GM21737 (cell line): ENCODE measurements at regions not wholly inside any gene's neighbourhood (a gene's known extent, or its start where the extent isn't known, plus 50 kb on each side); places are given as distances from the start of the nearest gene placed in this dataset.
"Not testable (repeated sequence)": the region's sequence is repeated elsewhere in the genome, so short reads cannot be mapped to it uniquely, and the experiment has no call there.

Experiments
- ATAC-seq: cut with Tn5 transposase; IDR thresholded peaks from one replicate; pipeline ENCODE4 v1.9.1; 2021; ENCODE audit warnings: mild to moderate bottlenecking, moderate library complexity; ENCODE audit not compliant: unreplicated experiment

DNA sequence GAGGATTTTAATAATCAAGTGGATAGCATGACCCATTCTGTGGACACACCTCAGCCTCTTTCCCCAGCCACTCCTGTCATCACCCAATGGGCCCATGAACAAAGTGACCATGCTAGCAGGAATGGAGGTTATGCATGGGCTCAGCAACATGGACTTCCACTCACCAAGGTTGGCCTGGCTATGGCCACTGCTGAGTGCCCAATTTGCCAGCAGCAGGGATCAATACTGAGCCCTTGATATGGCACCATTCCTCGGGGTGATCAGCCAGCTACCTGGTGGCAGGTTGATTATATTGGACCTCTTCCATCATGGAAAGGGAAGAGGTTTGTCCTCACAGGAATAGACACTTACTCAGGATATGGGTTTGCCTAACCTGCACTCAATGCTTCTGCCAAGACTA is 173.9 kb upstream of the C1orf87 start:
- ATAC-seq = not testable (repeated sequence)

DNA sequence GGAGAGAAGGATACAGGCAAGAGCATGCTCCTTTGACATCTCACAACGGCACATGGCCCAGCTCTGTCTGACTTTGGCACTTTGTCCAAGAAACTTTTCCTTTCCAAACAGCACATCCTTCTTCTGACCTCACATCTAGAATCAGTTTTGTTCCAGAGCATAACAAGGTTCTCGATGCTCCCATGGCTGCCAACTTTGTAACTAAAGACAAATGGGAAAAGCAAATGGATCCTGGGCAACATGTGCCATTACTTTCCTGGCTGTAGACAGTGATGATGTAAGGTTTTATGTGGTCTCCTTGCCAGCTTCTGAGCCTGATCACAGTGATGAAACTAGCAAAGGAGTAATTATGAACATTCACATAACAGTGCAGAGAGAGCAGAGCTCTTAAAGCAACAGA is 171.8 kb upstream of the C1orf87 start:
- ATAC-seq = no peak

DNA sequence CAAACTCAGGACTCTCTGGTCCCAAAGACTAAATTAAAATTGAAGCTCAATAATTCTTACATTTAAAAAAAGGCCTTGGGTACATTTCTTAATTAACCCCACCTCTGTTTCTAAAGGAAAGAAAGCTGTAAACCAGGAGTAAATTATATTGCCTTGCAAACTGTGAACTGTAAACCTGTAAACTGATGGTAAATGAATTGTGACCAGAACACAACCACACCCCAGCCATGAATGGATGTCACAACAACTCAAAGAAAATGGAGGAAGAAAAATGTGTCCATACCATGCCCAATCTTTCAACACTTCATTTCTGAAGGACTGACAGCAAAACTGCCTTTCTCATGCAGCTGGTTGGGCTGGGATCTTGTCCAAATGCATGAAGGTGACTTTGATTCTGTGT is 171.3 kb upstream of the C1orf87 start:
- ATAC-seq = no peak

DNA sequence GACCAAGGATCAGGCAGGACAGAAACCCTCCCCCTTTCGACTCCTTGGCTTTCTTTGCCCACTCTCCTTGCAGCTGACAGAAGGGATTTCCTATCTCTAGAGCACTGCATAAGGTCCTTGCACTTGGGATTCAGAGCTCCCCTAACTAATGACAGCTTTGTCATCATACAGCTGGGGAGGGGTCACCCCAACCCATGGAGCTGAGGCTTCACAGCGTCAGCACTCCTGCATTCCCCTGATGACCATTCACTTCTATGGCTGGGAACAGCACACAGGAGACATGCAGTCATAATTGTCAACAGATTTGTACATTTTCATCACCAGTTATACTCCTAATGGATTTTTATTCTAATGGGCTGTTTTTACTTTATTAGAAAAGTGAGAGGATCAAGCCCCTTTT is 161.7 kb upstream of the C1orf87 start:
- ATAC-seq = no peak

DNA sequence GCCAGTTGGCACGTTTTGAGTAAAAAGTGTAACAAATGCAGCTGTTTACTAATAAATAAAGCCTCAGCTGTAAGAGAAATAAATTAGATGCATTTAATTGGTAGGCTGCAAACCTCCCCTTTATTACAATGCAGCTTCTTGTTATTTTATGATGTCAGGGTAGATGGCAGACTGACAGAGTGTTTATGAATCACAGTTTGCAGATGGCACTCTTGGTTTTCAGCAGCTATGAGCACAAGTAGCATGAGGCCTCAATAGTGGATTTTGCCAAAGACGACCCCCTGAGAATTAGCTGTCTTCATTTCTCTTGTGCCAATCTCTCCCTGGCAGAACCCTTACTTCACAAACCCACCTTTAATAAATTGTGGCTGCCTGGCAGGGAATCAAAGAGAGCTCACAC is 161.2 kb upstream of the C1orf87 start:
- ATAC-seq = no peak

DNA sequence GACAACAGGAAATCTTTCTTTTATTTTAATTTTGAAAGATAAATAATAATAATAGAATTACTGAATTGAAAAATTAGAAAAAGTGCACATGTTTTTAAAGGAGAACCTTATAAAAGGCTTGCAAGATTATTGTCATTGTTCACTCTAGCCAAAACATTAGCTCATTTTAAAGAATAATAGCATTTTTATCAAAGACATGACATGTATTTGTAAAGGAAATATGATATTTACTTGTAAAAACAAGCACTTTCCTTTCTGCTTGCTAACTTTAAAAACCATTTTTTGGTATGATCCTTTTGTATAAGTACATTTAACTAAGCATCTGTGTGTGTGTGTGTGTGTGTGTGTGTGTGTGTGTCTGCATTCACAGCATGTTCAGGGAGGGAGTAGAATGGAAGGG is 156.3 kb upstream of the C1orf87 start:
- ATAC-seq = no peak

DNA sequence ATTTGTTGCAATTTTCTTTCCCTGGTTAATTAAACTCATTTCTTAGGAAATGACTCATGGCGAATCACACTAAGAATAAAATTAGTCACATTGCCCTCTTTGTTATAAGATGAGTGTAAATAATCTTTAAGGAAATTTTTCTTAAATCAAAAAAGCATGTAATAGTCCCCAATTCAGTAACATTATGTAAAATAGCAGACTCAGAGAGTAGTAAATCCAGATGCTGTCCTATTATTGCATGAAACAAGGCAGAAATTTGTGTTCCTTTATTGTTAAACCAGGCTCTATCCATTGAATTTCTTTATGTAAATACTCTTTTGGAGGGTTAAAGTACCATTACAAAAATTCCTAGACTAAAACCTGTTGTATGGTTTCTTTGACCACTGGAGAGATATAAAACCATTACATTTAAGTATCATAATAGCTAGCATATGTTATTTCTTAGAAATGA is 154.5 kb upstream of the C1orf87 start:
- no peak for ATAC-seq

DNA sequence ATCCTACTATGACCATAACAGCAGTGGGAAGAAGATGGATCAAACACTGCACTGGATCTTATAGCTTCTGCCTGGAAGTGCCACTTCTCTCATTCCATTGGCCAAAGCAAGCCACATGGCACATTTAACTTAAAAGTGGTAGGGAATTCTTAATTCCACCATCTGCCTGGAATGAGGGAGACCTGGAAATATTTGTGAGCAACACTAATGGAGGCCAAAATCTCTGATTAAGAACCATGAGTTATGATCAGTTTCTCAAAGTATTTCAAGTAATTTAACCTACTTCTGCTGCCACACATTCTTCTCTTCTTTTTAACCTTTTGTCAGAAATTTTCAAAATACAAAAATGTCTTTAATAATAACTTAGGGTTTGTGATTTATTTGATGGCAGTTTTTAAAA is 154.0 kb upstream of the C1orf87 start:
- no peak for ATAC-seq

DNA sequence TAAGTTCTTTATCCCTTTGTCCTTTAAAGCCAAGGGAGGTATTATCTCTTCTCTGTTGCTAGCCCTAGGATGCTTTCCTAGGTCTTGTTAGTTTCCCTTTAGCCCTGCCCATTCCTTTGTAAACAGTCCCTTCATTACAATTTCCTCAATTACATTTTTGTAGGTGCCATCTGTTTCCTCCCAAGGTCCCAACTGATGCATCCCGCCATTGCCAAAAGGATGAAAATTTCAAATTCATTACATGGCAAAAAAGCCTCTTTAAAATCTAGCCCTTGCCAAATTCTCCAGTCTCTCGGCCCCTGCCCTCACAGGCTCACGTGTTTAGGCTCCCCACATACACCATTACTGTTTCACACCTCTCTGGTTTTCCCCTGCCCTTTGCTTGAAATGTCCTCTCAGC is 151.9 kb upstream of the C1orf87 start:
- ATAC-seq = no peak

DNA sequence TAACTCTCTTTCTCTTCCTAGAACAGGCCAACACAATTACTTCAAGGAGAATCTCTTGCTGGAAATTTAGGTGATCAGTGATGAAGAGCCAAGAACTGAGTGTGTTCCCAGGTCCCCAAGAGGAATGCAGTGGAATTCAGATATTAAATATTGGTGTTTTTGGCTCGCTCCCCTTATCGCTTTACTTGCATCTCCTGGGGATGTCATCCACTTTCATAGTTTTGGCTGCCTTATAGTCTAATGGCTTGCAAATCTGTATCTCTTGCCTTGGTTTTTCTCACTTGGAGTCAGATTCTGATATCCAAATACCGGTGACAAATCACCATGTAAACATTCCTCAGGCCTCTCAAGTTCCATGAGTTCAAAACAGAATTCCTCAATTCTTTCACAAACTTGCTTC is 151.0 kb upstream of the C1orf87 start:
- ATAC-seq = no peak

DNA sequence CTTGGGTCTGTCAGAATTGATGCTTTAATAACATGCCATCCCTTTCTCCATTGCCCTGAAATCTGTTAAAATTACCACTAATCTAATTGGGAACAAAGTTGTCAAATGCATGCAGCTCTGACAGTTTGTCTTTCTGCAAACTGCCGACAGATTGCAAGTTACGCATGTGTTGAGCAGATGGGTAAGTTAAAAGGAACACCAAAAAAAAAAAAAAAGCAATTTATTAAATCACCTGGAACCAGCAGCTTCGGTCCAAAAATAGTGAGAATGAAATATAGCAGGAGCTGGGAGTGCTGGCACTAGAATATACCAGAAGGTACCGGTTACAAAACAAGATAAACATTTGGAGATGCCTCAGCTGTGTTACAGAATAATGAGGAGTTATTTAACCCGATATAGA is 149.6 kb upstream of the C1orf87 start:
- no peak for ATAC-seq

DNA sequence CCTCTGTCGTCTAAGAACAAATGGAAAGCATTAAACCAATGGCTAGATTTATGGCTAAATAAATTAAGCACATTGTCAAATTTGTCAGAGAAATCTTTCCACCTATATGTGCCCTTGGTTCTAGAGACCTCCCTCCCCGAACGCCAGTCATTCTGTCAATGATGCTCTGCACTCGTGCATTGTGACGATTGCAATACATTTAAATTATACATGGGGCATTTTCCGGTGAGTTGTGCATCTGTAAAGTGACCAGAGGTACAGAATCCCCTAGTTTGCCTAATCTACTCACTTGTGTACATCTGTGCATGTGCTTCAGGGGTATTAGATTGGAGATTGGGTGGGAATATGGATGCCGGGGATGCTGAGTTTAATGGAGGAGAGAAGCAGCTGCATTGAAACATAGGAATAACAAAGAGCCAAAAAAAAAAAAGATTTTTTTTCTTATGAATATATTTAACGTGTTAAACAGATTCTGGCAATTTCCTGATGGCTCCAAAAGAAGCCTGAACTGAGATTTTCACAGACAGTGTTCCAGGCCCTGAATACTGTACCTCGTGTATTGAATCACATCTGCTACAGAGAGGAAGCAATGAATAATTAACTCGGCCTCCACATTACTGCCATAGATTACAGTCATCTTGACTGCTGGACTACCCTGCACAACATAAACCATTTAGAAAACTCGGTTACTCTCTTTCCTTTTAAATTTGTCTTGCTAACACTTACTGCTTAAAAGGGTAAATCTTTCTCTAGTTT is 149.0 kb upstream of the C1orf87 start:
- ATAC-seq = no peak

DNA sequence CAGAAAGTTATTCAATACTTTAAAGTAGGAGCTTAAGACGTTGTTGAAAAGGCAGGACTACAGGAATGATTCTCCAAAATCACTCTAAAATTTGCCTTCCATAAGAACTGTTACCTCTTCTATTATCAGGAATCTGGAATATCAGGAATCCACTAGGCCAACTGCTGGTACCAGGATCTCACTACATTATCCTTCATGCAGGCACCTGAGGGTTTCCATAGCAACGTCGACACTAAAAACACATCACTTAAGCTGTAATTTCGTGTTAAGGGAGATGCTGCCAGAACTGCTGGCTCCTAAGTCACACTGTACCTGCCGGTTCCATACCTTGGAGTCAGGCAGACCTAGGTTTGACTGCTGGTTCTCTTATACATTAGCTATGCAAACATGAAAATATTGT is 139.7 kb upstream of the C1orf87 start:
- ATAC-seq = no peak

DNA sequence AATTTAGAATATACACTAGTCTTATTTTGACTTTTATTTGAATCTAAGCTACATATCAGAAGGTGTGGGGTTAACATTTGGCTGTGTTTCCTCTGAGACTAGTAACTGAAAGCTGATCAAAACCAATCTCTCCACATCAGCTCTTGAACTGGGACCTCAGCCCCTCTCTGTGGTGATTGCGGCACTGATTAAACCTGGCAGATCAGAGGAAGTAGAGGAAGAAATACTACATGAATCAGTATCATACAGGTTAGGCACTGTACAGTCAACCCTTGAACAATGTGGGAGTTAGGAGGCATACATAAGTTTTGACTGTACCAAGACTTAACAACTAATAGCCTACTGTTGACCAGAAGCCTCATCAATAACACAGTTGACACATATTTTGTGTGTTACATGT is 122.5 kb upstream of the C1orf87 start:
- no peak for ATAC-seq

DNA sequence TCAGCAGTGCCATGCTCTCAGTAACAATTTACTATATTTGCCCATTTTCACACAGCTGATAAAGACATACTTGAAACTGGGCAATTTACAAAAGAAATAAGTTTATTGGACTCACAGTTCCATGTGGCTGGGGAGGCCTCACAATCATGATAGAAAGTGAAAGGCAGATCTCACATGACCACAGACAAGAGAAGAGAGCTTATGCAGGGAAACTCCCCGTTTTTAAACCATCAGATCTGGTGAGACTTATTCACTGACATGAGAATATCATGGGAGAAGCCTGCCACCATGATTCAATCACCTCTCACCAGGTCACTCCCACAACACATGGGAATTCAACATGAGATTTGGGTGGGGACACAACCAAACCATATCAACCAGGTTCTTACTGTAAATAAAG is 112.1 kb upstream of the C1orf87 start:
- no peak for ATAC-seq

DNA sequence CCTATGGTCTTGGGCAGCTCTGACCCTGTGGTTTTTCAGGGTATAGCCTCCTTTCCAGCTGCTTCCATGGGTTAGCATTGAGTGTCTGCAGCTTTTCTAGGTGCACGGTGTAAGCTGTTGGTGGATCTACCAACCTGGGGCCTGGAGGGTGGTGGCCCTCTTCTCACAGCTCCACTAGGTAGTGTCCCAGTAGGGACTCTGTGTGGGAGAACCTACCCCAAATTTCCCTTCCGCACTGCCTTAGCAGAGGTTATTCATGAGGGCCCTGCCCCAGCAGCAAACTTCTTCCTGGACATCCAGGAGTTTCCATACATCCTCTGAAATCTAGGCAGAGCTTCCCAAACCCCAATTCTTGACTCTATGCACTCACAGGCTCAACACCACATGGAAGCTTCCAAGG is 111.0 kb upstream of the C1orf87 start:
- ATAC-seq = no peak

DNA sequence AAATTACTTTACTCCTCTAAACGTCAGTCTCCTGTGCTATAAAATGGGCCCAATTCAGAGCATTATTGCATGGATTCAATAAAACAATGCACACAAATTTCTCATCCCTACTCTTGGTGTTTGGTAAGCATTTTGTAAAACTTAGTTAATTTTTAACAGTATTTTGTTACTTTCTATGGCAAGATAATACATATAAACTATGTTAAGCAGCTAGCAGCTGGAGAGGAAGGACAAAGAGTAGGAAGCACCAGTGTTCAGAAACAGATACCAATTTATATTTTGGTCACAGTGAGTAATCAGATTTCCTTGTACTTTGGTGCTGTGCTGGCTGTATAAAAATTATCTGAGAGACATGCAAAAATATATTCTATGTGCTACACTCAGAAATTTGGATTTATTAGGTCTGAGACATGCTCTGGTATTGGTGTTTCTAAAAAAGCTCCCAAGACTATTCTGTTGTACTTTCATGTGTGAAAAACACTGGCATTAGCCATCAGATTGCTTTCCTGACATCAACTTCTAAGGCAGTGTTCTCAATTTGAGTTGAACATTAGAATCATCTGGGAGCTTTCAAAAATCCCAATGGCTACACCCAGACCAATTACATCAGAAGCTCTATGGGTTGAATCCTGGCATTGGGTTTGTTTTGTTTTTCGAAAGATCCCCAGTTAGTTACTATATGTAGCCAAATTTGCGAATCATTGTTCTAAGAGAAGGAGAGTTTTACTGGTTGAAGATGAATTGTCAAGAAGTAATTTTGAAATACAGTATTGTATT is 100.3 kb upstream of the C1orf87 start:
- no peak for ATAC-seq

DNA sequence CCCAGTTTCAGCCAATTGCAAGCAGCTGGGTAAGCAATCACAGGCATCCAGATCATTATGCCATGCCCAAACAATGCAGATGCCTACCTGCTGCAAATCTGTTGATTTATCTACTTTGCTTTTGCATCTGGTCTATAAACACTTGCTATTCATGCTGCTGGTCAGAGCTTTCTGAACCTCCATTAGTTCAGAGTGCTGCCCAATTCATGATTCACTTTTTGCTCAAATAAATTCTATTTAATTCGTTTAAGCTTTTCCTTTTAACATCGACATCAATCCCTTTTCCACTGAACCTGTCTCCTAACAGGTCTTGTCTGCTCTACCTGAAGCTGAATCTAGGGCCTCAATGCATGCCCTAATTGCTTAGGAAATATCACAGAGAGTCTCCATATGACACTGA is 99.4 kb upstream of the C1orf87 start:
- ATAC-seq = no peak

DNA sequence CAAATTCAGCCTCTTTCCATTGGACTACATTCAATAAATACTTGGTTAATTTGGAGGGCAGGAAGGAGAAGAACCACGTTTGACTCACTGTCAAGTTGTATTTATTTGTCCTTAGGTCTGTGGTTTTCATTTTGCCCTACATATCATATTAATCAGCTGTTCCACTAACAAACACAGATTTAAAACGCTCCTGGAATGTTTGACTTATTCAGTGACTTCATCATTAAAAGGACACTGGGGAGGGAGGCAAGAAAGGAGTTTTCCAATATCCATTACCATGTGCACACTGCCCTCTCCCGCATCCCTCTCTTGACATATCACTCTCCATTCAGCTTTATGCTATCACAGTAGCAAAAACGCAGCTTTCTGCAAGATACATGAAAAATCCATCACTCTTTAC is 98.2 kb upstream of the C1orf87 start:
- ATAC-seq = no peak

DNA sequence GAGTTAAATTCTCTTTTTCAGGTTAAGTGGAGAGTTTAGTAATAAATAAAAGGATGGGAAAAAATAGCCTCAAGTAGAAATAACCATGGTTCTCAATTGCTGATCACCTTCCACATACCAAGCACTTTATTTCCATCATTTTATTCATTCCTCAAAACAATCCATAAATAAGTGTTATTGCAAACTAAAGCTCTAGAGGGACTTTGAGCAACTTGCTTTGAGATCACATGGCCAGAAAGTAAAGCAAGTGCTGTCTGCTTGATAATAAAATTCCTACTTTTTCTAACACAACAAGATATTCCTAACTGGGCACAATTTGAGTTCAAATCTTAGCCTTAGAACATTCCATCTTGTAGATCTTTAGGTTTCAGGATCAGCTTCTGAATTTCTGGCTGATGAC is 97.1 kb upstream of the C1orf87 start:
- no peak for ATAC-seq

DNA sequence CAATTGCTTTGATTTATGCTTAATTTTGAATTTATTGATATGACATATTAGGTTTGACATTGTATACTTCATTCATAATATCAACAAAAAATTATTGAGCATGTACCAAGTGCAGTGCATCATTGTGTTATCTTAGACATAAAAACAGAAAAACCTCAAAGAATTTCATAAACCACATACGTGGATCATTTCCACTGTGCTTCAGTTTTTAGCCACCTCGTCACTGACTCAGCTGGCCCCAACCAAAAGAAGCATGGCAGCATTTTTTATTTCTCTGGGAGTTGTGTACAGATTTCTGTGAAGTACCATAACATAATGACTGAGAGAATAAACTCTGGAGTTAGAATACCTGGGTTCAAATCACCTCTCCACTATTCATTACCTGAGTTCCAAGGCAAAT is 95.6 kb upstream of the C1orf87 start:
- no peak for ATAC-seq

DNA sequence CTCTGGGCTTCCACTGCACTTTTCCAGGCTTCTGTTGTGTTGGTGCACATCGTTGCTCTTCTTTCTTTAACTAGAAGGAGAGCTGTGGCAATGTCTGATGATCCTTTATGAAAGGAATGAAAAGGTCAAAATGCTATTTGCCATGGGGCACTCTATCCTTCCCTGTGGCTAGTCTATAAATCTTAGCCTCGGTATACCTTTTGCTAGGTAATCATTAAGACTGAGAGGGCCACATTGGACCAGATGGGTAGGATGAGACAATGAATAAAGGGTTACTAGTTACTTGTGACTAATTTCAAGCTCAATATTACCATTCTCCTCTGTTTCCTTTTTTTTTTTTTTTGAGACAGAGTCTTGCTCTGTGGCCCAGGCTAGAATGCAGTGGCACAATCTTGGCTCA is 89.4 kb upstream of the C1orf87 start:
- ATAC-seq = no peak

DNA sequence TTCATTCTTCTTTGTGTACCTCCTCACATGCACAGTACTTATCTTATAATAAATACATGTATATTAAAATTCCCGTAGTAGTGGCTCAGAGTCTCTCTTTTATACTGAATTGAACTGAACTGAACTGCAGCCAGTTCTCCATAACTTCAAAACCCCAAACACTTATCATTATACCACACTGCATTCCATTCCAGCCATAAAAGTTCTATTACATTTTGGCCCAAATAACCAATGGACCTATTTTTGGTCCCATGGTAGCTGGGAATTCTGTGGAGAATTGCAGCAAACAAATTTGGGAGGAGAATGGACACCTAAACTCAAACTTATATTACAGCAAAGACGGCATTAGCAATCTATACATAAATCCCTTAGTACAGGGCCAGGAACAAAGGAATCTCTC is 86.6 kb upstream of the C1orf87 start:
- no peak for ATAC-seq
